ENCODE measurements at regions not wholly inside any gene's neighbourhood (a gene's known extent, or its start where the extent isn't known, plus 50 kb on each side); places are given as distances from the start of the nearest gene placed in this dataset.

DNA sequence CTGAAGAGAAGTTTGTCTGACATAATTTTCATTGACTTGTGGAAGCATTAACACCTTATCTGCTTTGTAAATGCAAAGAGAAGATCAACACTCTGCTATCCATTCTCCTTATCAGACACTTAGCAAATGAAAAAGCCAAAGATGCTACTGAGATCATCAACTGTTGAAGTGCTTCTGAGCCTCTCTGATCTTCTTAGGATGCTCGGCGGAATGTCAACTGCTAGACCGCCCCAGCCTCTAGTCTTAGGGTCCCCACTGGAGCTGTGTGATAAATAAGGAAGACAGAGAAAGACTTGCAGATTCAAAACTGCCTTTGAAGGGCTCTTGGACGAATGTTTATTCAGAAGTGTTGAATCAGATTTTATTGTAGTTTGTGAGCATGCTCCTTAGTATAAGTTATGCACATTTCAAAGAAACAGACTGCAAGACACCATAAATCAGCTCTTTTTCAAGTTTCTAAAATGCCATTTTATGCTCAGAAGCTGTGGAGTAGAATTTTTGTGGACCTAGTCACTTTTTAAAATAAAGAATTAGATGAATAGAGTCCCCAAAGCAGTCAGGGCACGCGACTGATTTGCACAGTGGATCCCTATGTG lies 197.9 kb downstream of the DIRAS2 start:
- TF ChIP-seq MYNN (tag by site-specific recombination; IDR thresholded peaks at IDR 0.05; ENCODE audit: borderline replicate concordance): no peak
- no peak for TF ChIP-seq SP3 (tag by site-specific recombination; IDR thresholded peaks at IDR 0.05)
- TF ChIP-seq ZNF660 (tag by site-specific recombination; IDR thresholded peaks at IDR 0.05): no peak
- ChIA-PET CTCF (interaction anchor here (0.7 to 1.4 kb wide), 2 partner anchors 9 to 303 kb away, joined by 3 to 4 read pairs; no protein-coding TSS in a partner anchor), POLR2A (no interaction called here)
- no peaks in the 10 kb centered on the region for H3K36me3 ChIP-seq (ENCODE audit: control insufficient read depth in 2 of 2, insufficient read depth in 1 of 2, low read length in 2 of 2)
- H3K4me1 ChIP-seq (ENCODE audit: control insufficient read depth, insufficient read depth, low read length): no peaks in the 10 kb centered on the region
- no peaks in the 10 kb centered on the region for H3K9me3 ChIP-seq (ENCODE audit: control insufficient read depth, insufficient read depth, low read depth, low read length)
- no peak overlapping the region for H3K27ac ChIP-seq (ENCODE audit: extremely low read depth, low read depth, low read length)
- no peak overlapping the region for H3K4me3 ChIP-seq (ENCODE audit: low read depth, low read length)

- no peak overlapping the region for H3K4me3 ChIP-seq (ENCODE audit: low read depth, low read length)
- TF ChIP-seq ZBTB7A (tag by site-specific recombination; IDR thresholded peaks at IDR 0.05; ENCODE audit: low read depth) (no peak), ZNF623 (tag by site-specific recombination; IDR thresholded peaks at IDR 0.05) (no peak), ZNF174 (tag by site-specific recombination; IDR thresholded peaks at IDR 0.05) (no peak), EGR2 (tag by site-specific recombination; IDR thresholded peaks at IDR 0.05; ENCODE audit: low read depth) (no peak), ZNF302 (tag by site-specific recombination; IDR thresholded peaks at IDR 0.05; ENCODE audit: low read depth) (no peak), PRDM1 (tag by site-specific recombination; IDR thresholded peaks at IDR 0.05) (no peak), IKZF3 (tag by site-specific recombination; IDR thresholded peaks at IDR 0.05) (no peak), ZNF707 (tag by site-specific recombination; IDR thresholded peaks at IDR 0.05) (no peak), ZNF548 (tag by site-specific recombination; IDR thresholded peaks at IDR 0.05) (no peak), HOXA7 (CRISPR knock-in tag; IDR thresholded peaks at IDR 0.05; ENCODE audit: borderline replicate concordance) (no peak), ZNF416 (tag by site-specific recombination; IDR thresholded peaks at IDR 0.05) (no peak)
- TF ChIP-seq, protein P1, sequence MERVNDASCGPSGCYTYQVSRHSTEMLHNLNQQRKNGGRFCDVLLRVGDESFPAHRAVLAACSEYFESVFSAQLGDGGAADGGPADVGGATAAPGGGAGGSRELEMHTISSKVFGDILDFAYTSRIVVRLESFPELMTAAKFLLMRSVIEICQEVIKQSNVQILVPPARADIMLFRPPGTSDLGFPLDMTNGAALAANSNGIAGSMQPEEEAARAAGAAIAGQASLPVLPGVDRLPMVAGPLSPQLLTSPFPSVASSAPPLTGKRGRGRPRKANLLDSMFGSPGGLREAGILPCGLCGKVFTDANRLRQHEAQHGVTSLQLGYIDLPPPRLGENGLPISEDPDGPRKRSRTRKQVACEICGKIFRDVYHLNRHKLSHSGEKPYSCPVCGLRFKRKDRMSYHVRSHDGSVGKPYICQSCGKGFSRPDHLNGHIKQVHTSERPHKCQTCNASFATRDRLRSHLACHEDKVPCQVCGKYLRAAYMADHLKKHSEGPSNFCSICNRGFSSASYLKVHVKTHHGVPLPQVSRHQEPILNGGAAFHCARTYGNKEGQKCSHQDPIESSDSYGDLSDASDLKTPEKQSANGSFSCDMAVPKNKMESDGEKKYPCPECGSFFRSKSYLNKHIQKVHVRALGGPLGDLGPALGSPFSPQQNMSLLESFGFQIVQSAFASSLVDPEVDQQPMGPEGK (tag by site-specific recombination; IDR thresholded peaks at IDR 0.05): no peak
- TF ChIP-seq, protein P2, sequence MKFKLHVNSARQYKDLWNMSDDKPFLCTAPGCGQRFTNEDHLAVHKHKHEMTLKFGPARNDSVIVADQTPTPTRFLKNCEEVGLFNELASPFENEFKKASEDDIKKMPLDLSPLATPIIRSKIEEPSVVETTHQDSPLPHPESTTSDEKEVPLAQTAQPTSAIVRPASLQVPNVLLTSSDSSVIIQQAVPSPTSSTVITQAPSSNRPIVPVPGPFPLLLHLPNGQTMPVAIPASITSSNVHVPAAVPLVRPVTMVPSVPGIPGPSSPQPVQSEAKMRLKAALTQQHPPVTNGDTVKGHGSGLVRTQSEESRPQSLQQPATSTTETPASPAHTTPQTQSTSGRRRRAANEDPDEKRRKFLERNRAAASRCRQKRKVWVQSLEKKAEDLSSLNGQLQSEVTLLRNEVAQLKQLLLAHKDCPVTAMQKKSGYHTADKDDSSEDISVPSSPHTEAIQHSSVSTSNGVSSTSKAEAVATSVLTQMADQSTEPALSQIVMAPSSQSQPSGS (tag by site-specific recombination; IDR thresholded peaks at IDR 0.05; ENCODE audit: low read depth): no peak
- POLR2A ChIA-PET: interaction anchor here (1.3 kb wide), 1 partner anchor 12 kb away, joined by 3 read pairs; no protein-coding TSS in a partner anchor
- H3K9me3 ChIP-seq (ENCODE audit: control insufficient read depth, insufficient read depth, low read depth, low read length): no peaks in the 10 kb centered on the region
- CTCF ChIA-PET: interaction anchor here (0.7 to 1.4 kb wide), 2 partner anchors 10 to 108 kb away, joined by 3 read pairs; no protein-coding TSS in a partner anchor
- H3K27ac ChIP-seq (ENCODE audit: extremely low read depth, low read depth, low read length): no peak overlapping the region
- no peaks in the 10 kb centered on the region for H3K4me1 ChIP-seq (ENCODE audit: control insufficient read depth, insufficient read depth, low read length)
- H3K36me3 ChIP-seq (ENCODE audit: control insufficient read depth in 2 of 2, insufficient read depth in 1 of 2, low read length in 2 of 2): no peaks in the 10 kb centered on the region
Observed at GRCh38 chr9:90445391-90445790, 197.2 kb downstream of the DIRAS2 start.

DNA sequence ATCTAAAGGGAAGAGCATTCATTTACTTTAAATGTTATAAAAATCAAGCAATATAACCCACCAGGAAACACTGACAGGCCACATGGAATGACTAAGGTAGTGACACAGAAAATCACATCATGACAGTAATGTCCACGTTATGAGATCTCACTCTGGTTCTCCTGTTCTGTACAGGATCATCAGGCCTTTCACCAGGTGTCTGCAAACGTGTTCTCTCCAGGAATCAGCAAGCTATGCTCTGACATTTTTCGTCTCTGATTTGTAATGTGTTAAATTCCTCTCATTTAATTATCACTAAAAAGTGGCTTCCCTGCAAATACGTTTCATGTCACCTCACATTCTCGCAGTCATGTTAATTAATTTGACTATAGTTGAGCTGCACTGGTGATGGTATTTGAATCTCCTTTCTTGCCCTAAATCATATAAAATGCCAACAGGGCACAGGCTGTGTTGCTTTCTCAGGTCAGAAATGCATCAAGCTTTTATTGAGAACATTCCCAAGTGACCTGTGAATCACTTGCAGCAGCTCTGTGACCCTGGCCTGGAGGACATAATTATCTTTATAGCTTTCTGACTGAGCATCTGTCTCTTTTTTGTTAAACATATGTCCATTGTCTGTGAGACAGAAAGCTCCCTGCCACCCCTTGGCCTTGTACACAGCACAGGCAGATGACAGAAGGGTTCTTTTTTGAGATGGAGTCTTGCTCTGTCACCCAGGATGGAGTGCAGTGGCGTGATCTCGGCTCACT lies 196.2 kb downstream of the DIRAS2 start:
- CTCF ChIA-PET: interaction anchor here (1.1 kb wide), 1 partner anchor 23 kb away, joined by 3 read pairs; no protein-coding TSS in a partner anchor
- TF ChIP-seq FEZF1 (tag by site-specific recombination; IDR thresholded peaks at IDR 0.05): no peak
- no peak for TF ChIP-seq ZNF211 (tag by site-specific recombination; IDR thresholded peaks at IDR 0.05; ENCODE audit: low read depth)
- TF ChIP-seq ZNF639 (tag by site-specific recombination; IDR thresholded peaks at IDR 0.05): no peak
- no peak for TF ChIP-seq GLIS2 (tag by site-specific recombination; IDR thresholded peaks at IDR 0.05)

More for the DNA sequence above, 196.2 kb downstream of the DIRAS2 start:
- POLR2A ChIA-PET: interaction anchor here (1.3 kb wide), 1 partner anchor 13 kb away, joined by 3 read pairs; no protein-coding TSS in a partner anchor
- Histone ChIP-seq H3K9me3 (ENCODE audit: control insufficient read depth, insufficient read depth, low read depth, low read length) (no peaks in the 10 kb centered on the region), H3K36me3 (ENCODE audit: control insufficient read depth in 2 of 2, insufficient read depth in 1 of 2, low read length in 2 of 2) (no peaks in the 10 kb centered on the region), H3K27ac (ENCODE audit: extremely low read depth, low read depth, low read length) (no peak overlapping the region), H3K4me1 (ENCODE audit: control insufficient read depth, insufficient read depth, low read length) (no peaks in the 10 kb centered on the region), H3K4me3 (ENCODE audit: low read depth, low read length) (no peak overlapping the region)
